ENCODE measurements at regions not wholly inside any gene's neighbourhood (a gene's known extent, or its start where the extent isn't known, plus 50 kb on each side); places are given as distances from the start of the nearest gene placed in this dataset.
"Not testable (repeated sequence)": the region's sequence is repeated elsewhere in the genome, so short reads cannot be mapped to it uniquely, and the experiment has no call there.

DNA sequence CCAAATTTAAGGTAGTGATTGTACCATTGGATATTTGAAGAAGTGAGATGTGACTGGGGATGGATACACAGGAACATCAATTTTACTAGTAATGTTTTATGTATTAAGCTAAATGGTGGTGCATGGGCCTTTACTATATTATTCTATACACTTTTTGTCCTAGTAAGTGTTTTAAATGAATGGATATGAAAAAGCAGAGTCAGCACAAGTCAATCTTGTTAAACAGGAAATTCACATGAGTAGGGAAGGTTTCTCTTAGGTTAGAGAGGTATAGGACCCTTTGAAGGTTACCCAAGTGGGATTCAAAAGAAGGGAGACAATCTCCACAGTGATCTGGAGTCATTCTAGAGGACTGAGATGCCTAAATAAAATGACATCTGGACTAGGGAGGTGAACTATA lies 71.8 kb upstream of the NCKAP5 start:
- TF ChIP-seq, protein P1, sequence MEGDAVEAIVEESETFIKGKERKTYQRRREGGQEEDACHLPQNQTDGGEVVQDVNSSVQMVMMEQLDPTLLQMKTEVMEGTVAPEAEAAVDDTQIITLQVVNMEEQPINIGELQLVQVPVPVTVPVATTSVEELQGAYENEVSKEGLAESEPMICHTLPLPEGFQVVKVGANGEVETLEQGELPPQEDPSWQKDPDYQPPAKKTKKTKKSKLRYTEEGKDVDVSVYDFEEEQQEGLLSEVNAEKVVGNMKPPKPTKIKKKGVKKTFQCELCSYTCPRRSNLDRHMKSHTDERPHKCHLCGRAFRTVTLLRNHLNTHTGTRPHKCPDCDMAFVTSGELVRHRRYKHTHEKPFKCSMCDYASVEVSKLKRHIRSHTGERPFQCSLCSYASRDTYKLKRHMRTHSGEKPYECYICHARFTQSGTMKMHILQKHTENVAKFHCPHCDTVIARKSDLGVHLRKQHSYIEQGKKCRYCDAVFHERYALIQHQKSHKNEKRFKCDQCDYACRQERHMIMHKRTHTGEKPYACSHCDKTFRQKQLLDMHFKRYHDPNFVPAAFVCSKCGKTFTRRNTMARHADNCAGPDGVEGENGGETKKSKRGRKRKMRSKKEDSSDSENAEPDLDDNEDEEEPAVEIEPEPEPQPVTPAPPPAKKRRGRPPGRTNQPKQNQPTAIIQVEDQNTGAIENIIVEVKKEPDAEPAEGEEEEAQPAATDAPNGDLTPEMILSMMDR (IDR thresholded peaks at IDR 0.05), result no peak
- DNase-seq (ENCODE audit: low spot score in 2 of 2), result no peak
- no peaks in the 10 kb centered on the region for H3K36me3 ChIP-seq
- no peaks in the 10 kb centered on the region for H3K27me3 ChIP-seq
- no peaks in the 10 kb centered on the region for H3K4me1 ChIP-seq
- intact Hi-C loops (cut with DNase I), result no loop called here
- no peak overlapping the region for H3K4me3 ChIP-seq
- no peak overlapping the region for H3K27ac ChIP-seq
- no peaks in the 10 kb centered on the region for H3K9me3 ChIP-seq

DNA sequence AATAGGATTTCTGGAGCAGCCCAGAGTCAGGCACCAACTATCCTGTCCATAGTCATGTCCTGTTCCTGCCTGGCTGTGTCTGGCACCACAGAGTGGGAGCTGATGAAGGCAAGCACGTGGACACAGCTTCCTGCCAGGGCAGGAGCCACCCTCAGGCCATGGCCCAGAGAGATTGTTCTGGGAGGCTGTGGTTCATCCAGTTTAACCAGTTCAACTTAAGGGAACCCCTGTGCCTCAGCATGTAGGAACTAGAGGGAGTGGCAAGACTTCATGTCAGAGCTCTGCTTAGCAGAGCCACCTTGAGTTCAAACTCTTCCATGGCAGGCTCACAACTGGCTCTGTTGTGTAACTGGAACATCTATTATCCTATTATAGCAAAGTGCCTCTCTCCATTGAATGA lies 73.2 kb upstream of the NCKAP5 start:
- Histone ChIP-seq H3K27me3 (no peaks in the 10 kb centered on the region), H3K4me3 (no peak overlapping the region), H3K36me3 (no peaks in the 10 kb centered on the region), H3K27ac (no peak overlapping the region), H3K4me1 (no peaks in the 10 kb centered on the region), H3K9me3 (no peaks in the 10 kb centered on the region)
- TF ChIP-seq, protein P1 (IDR thresholded peaks at IDR 0.05), result no peak
- DNase-seq (ENCODE audit: low spot score in 2 of 2), result no peak
- intact Hi-C loops (cut with DNase I), result no loop called here

DNA sequence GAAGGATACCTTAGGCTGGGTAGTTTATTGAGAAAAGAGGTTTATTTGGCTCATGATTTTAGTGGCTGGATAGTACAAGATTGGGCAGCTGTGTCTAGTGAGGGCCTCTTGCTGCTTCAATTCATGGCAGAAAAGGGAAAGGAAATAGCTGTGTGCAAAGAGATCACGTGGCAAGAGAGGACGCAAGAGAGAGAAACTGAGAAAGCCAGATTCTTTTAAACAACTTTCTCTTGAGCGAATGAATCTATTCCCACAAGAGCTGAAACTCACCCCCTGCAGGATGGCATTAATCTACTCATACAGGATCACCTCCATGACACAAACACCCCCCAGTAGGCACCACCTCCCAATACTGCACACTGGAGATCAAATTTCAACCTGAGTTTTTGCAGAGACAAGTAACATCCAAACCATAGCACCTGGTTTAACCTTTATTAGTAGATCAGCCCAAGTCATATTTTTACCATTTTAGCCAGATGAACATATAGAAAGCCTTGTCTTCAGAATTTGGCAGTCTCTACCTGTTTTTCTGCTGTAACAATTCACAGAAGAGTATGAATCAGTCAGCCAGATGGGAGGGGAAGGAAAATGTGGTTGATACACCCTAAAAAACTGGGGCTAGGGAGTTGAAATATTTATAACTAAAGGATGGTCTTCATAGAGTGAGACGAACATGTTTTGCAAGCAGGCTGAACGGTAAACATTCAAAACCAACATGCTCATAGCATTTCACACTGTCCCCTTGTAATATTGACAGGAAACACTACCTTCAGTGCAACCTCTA lies 73.9 kb upstream of the NCKAP5 start:
- Histone ChIP-seq H3K9me3 (no peaks in the 10 kb centered on the region), H3K36me3 (no peaks in the 10 kb centered on the region), H3K4me1 (no peaks in the 10 kb centered on the region), H3K27ac (no peak overlapping the region), H3K27me3 (no peaks in the 10 kb centered on the region), H3K4me3 (no peak overlapping the region)
- DNase-seq (ENCODE audit: low spot score in 2 of 2), result no peak
- intact Hi-C loops (cut with DNase I), result no loop called here
- TF ChIP-seq, protein P1 (IDR thresholded peaks at IDR 0.05), result no peak

DNA sequence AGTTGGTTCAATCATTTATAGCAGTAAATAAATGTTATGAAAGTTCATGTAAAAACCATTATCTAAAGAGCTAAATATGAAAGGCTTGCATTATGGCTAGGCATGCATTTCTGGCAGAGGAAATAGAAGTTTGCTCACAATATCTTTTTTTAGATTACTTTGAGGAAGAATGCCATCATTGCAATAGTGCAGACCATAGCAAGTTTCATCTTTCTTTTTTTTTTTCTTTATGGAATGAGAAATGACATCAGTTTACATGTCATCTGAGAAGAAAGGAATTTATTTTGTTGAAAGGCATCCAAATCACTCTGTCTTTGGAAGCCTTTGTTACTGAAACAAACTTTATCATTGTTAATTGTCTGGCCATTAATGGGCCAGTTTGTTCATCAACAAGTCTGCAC lies 74.5 kb upstream of the NCKAP5 start:
- Histone ChIP-seq H3K27me3 (no peaks in the 10 kb centered on the region), H3K27ac (no peak overlapping the region), H3K4me1 (no peaks in the 10 kb centered on the region), H3K36me3 (no peaks in the 10 kb centered on the region), H3K4me3 (no peak overlapping the region), H3K9me3 (no peaks in the 10 kb centered on the region)
- TF ChIP-seq, protein P1 (IDR thresholded peaks at IDR 0.05), result no peak
- intact Hi-C loops (cut with DNase I), result no loop called here
- DNase-seq (ENCODE audit: low spot score in 2 of 2), result no peak

DNA sequence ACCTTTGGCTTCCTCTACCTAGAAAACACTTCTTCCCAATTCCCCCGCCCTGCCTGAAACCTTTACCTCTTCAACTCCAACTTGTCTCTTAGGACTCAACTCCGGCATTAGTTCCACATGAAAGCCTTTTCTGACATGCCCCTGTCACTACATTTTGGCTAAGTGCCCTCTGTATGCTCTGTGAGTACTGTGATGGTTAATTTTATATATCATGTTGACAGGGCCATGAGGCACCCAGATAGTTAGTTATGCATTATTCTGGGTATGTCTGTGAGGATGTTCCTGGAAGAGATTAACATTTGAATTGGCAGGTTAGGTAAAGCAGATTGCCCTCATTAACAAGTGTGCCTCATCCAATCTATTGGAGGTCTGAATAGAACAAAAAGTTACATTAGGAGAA lies 75.6 kb upstream of the NCKAP5 start:
- Histone ChIP-seq H3K4me1 (no peaks in the 10 kb centered on the region), H3K9me3 (no peaks in the 10 kb centered on the region), H3K27me3 (no peaks in the 10 kb centered on the region), H3K4me3 (no peak overlapping the region), H3K27ac (no peak overlapping the region), H3K36me3 (no peaks in the 10 kb centered on the region)
- TF ChIP-seq, protein P1 (IDR thresholded peaks at IDR 0.05), result no peak
- DNase-seq (ENCODE audit: low spot score in 2 of 2), result no peak
- intact Hi-C loops (cut with DNase I), result no loop called here

DNA sequence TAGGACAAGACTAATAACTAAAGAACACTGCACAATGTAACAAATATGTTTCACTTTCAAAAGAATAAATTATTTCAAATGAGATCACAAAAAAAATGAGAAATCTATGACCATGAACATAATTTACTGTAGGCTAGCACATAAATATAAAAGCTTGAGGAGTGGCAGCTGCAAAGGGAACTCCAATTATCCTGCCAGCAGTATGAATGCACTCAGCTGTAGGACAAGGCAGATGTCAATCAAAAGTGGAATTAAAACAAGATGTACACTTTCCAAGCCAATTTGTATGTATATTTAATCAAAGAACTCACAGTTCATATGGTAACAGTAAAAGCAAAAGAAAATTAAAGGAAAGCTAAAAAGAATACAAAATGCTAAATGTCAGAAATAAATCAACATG lies 76.6 kb upstream of the NCKAP5 start:
- Histone ChIP-seq H3K27me3 (no peaks in the 10 kb centered on the region), H3K36me3 (no peaks in the 10 kb centered on the region), H3K9me3 (no peaks in the 10 kb centered on the region), H3K4me3 (no peak overlapping the region), H3K27ac (no peak overlapping the region), H3K4me1 (no peaks in the 10 kb centered on the region)
- DNase-seq (ENCODE audit: low spot score in 2 of 2), result no peak
- intact Hi-C loops (cut with DNase I), result no loop called here
- TF ChIP-seq, protein P1 (IDR thresholded peaks at IDR 0.05), result no peak

DNA sequence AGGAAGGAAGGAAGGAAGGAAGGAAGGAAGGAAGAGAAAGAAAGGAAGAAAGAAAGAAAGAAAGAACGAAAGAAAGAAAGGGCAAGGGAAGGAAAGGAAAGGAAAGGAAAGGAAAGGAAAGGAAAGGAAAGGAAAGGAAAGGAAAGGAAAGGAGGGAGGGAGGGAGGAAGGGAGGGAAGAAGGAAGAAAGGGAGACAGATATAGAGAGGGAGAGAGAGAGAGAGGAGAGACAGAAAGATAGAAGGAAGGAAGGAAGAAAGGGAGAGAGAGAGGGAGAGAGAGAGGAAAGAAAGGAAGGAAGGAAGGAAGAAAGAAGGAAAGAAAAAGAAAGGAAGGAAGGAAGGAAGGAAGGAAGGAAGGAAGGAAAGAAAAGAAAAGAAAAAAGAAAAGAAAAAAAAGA lies 79.1 kb upstream of the NCKAP5 start:
- DNase-seq (ENCODE audit: low spot score in 2 of 2); H3K4me1 ChIP-seq; H3K36me3 ChIP-seq; H3K9me3 ChIP-seq; H3K27me3 ChIP-seq; H3K4me3 ChIP-seq; intact Hi-C loops (cut with DNase I); H3K27ac ChIP-seq: not testable (repeated sequence)
